NCI-H82 treated with DMSO at 0.1 percent for 48 hours (cell line): ENCODE measurements at regions not wholly inside any gene's neighbourhood (a gene's known extent, or its start where the extent isn't known, plus 50 kb on each side); places are given as distances from the start of the nearest gene placed in this dataset.

Experiments used
- DNase-seq: peaks from one replicate; lab custom pipeline; 2025; ENCODE audit not compliant: unreplicated experiment; lab: John Stamatoyannopoulos, UW

DNA sequence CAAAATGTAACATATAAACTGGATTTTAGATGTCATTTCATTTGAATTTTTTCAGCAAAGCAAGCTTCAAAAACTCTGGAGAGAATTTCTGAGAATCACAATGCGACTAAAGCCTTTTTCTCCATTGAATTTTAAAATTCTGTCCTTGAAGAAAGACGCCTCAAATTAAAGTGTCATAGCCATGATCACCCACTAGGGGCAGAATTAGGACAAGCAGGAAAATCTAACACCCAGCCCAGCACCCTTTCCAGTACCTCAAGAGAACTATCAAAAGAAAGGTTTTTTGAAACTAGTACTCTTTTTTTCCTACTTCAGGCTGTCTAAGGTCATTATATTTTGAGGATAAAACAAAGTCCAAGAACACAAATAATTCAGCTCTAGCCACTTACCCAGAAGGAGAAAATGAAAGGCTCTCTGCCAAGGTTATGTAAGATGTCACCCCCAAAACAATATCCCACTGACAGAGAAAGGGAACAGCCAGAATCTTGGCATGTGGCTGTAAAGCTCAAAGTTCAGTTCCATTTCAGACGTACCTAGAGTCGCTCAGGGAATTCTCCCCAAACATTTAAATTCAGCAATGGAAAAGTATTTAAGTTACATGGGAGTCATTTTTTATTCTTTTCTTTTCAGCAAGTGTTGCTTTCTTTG, 299.4 kb downstream of the SNX13 start:
- DNase-seq = peak; percentile 14

DNA sequence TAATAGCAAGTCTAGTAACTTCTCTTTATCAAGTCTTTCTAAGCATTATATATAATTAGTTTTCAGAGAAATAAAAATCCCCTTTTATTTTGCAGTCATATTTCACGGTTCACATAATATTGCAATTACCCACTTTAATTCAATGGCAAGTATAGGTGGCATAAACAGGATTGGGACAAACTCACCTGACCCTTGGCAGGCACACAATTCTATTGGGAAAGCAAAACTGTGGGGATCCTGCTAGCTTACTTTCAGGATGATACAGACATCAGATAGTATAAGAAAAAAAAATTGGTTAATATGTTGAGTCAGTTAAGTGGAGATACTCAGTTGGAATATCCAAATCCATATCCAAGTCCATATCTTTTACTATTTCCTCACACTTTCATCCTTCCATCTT, 294.8 kb downstream of the SNX13 start:
- DNase-seq = no peak

DNA sequence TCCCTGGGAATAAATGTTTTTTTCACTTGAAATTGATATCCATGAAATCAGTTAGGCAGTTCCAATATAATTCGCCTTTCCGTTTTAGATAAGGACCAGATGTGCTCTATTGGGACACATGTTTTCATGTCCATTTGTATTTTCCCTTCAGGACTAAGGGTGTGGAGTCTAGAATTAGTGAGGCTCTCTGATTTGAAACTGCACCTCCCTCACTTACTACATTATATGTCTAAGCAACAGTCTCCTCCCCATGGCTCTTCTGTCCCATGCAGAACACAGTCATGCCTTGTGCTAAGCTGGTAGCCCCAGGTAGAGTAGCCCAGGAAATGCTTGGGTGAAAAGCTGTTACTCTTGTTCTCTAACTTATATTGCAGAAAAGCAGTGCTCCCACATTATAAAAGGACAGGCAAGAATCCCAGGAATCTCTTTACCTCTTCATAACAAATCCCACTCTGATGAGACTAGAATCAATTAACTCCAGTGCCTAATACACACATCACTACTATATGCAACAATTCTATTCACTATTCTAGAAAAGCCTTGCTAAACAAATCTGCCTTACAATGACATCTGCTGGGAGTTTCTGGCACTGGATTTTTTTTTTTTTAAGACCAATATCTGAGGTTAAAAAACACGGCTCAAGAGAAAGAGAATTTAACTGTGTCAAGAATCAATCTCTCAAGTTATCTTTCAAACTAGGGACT, 293.9 kb downstream of the SNX13 start:
- no peak for DNase-seq

DNA sequence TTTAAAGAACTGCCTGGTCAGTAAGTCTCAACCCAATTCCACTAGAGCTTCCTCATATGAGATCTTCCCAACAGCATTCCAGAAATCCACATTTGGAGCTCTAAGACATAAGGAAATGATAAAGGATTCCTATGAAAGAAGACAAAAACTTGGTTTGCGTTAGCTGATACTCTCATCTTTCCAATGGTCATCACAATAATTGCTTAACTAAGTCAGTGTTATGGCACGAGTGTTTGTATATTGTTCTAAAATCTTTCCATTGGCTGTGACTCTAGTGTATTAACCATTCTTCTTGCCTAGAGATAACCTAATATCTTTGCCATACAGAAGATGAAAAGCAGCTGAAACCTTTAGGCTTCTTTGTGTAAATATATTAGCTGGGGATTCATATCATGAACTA, 289.0 kb downstream of the SNX13 start:
- DNase-seq = no peak

DNA sequence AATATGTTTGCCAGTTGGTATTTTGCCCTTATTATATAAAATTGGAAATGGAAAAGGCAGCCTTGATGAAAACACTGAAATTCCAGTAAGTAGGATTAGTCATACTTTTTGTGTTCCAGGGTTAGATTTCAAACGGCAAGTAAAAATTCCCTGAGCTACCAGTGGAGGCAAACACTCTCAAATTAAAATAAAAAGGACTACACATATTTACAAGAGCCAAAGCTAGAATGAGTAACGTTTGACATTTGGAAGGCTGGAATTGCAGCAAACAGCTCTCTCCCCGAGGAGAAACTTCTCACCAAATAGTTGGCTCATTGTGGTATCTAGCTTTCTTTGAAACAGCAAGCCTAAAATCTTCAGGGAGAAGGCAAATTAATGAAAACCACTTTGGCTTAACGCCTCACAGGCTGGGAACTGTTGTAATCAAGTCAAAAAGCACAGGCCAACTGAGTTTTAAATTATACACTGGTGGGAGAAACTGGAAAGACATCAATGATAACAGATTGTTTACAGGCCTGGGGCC, 288.4 kb downstream of the SNX13 start:
- no peak for DNase-seq

DNA sequence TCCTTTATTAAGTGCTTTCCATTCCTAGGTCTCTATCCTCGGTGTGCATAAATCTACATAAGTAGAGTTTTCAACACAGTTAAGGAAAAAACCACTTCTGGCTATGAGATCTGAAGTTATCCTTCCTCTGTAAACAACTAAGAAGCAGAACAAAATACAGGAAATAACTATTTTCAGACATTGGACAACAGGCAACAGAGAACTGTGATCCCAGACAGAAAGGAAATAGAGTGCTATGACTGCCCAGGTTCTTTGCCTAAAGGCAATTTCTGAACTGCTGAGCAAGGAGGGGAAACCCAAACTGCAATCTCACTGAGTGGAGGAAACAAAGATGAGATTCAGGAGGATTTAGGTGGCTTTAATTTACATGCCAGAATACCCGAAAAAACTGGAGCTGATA, 285.4 kb downstream of the SNX13 start:
- DNase-seq = no peak

DNA sequence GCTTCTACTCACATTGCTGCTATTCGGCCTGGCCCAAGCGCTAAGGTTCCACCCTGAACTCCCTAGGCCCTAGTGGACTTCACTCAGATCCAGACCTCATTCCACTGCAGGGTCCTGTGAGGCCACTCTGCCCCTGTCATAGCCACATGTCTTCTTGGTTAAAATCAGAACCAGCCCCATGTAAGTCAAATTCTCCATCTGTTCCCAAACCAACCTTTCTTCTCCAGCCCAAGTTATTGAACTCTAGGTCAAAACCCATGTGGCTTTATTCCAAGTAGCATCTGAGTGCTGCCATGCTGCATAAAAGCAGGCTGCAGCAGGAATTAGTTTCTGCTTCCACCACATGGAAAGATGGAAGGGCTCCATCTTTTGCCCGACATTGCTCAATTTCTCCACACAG, 281.2 kb downstream of the SNX13 start:
- DNase-seq = no peak

DNA sequence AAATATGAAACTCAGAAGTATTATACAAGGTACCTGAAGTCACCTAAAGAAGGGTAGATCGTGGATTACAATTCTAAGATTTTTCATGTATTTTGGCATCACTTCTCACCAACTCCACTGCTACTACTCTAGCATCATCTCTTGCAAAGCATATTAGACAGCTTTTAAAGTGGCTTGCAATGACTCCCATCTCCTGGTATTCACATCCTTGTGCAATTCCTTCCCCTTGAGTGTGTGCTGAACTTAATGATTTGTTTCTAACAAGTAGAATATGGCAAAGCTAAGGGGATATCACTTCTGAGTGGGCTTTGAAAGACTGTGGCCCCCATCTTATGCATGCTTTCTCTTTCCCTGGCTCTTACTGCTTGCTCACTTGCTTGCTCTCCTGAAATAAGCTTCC, 280.2 kb downstream of the SNX13 start:
- no peak for DNase-seq

DNA sequence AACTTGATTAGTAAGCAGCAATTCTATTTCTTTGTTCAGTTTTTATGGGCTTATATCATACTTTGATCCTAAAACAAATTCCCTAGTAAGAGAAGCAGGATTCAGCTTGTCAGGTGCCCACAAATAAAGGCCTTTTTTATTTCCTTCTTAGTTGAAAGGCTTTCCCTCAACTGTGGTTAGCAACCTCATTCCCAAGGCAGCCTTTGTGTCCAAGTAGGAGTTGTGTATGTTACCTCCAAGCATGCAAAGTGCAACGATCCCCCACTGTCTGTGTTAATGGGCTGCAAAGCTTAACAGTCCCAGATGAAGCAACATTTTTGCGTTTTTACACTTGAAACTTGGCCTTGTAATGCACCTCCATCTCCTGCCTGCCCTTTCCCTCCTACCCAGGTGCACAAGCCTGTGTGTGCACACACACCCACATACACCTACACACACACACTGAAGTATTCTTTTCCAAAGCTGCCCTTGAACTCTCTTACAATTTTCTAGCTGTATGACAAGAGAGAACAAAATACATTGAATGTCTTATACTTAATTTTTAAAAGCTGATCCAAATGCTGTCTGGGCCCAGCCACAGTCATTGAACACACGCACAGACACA, 278.2 kb downstream of the SNX13 start:
- no peak for DNase-seq

DNA sequence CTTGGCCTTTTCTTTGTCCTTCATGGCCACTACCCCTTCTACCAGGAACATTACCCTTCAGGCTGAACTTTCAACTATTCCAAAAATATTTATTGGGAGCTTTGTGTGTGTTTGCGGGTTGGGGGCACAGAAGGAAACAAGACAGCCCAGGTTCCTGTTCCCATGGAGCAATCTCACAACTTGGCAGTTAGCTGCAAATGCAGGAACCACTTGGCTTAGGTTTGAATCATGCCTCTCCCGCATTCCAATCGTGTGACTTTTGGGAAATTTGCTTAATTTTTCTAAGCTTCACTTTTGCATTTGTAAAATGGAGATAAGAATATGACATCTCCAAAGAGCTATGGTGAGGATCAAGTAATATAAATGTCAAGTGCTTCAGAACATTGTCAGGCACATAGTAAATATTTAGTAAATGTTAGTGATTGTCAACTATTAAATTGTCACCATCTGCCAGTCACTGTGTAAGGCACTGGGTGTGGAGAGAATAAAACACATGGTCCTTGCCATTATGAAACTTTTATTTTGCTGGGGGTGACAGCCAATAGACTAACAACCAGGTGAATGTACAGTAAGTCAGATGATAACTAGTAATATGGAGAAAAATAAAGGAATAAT, 277.1 kb downstream of the SNX13 start:
- no peak for DNase-seq

DNA sequence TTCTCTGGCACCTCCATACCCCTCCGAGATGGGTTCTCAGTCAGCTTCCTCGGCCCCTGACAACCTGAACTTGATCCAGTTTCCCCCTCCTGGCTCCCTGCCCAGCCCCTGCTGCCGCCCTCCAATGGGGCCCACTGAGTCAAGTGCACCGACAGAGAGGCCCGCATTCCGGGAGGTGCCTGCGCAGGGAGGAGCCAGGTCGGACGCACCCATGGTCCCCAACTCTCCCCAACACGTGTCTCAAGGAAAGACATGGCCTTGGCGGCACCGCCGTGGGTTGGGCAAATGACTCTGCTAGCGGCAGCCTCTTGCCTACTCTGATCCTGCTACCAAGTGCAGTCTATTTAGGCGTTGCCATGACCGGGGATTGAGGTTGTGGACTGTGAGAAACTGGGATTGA, 275.3 kb downstream of the SNX13 start:
- DNase-seq = no peak

DNA sequence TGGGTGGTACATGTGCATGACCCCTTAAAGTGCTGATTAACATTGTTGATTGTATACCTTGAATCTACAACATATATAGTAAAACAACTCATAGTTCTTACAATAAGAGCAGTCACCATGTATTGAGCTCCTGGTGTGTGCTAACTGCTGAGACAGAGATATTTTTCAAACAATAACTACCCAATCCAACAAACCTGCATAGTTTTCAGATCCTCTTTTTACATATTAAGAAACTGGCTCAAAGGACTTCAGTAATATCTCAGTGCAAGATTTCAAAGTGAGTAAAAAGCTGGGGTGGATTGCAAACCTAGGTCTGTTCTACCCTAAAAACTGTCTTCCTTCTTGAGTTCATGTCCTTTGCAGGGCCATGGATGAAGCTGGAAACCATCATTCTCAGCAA, 272.2 kb downstream of the SNX13 start:
- no peak for DNase-seq

DNA sequence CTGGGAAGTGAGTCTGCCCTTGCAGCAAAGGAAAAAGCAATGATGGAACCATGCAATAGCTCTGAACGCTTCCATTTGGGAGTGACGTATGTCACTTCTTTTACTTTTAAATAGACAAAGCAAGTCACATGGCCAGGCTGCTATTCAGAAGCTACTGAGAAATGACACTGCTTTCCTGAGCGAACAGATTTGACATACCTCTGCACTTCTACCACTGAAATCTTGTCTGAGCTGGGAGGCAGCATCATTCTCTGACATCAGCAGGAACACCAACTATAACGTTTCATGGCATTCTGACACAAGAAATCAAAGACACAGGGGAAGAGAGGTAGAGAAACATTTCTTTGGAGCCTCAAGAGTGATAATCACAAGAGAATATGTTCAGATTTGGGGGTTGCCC, 271.1 kb downstream of the SNX13 start:
- no peak for DNase-seq

DNA sequence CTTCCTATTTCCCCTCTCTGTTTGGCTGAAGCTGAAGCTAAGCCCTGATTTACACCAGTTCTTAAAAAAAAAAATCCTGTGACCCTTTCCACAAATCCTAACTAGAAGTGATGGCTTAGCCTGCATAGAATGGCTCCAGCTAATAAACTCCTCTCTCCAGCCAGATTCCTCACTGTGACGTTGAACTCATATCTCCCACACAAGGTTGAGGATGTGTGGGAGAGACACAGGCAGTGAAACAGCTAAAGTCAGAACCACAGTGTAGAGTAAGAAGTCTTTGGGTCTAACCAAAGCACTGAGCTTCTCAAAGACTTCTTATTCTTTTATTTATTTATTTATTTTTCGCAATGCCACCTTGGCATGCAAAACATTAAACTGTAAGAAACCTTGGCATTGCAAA, 268.3 kb downstream of the SNX13 start:
- no peak for DNase-seq

DNA sequence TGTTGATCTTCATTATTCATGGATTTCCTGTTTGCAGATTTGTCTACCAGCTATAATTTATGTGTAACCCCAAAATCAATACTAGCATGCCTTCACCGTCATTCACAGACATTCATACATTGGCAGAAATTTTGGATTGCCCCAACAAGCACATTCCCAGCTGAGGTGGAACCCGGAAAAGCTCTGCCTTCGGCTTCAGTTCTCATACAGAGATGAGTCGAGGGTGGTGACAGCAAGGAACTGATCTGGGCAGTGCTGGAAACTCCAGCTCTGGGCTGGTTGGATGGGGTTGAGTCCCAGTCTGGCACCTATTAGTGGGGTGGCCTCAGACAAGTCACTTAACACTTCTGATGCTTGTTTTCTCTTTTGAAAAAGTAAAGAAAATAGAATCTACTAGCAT, 267.5 kb downstream of the SNX13 start:
- no peak for DNase-seq

DNA sequence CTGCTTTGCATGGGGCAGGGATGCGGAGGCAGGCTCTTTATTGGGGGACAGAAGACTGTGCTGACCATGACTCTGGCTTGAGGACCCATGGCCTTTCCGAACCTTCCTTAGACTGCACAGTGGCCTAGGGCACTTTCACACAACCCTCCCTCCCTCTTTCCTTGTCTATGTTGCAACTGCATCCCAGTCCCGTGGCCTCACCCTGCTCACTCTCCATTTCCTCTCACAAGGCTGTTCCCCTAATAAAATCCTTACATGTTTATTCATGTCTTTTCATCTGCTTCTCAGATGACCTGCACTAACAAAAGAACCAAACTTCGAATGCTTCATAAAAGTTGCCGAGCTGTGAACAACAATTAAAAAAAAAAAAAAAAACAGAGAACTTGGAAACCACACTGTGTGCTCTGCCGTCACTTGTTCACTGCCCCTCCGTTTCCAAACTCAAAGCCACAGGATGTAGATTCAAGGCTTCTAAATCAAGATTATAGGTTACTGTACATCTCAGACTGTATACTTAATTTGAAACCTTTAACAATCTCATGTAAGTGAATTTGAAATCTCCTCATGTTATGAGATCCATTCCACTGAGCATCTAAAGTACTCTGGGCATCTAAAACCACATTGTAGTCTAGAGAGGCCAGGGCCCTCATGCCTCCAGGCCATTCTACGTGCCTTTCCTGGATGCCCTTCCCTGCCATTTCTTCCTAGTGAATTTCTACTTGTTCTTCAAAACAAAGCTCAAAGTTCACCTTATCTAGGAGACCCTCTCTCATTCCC, 265.9 kb downstream of the SNX13 start:
- DNase-seq = no peak

DNA sequence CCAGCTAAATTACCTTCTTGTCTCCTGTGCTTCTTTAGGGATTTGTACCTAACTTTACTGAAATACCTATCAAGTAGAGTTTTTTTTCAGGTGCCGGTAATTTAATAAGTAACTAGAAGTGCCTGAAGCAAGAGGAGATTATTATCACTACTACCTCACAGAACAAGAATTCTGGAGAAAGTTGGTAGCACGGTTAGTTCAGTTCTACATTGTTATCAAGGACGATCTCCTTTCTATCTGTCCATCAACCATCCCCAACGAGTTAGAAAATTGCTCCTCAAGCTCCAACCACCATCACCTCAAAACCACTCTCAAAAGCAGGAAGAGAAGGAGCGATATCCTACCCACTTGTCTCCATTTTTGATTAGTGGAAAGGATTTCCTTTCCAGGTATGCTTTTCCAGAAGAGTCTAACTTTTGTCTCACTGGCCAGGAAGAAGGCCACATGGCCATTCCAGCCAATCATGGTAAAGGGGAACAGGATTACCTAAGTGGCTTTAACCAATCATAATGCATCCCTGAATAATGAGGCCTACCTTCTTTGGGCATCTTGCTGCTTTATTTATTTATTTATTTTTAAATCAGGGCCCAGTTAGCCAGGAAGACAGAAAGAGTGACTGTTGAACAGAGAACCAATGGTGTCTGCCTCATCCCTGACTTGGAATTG, 265.2 kb downstream of the SNX13 start:
- no peak for DNase-seq

DNA sequence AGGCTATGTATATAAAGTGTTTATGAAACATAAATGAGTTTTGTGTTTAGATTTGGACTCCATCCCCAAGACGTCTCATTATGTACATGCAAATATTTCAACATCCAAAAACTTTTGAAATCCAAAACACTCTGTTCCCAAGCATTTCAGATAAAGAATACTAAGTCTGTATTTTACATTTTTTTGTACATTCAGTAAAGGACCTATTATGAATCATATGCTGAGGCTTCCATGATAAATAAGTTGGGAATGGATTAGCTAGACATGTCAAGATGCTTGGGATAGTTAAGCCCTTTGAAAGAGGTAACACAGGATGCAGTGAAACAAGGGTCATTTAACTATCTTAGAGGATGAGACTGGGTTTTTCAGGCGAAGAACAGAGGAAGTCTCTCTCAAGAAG, 262.9 kb downstream of the SNX13 start:
- DNase-seq = no peak

DNA sequence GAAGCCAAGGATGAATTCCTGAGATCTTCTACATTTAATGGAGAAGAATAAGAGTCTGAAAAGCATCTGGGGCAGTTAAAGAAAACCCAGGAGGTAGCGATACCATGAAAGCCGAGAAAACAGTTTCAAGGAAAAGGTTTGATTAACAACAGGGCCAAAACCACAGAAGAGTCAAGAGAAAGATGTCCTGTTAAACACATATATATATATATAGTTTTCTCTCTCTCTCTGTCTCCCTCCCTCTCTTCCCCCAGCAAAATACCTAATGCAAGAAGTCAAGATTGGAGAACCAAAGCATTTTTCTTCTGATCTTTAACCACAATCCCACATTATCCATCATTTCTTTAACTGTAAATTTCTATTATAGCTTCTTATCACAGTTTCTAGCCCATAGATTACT, 261.4 kb downstream of the SNX13 start:
- DNase-seq = no peak

DNA sequence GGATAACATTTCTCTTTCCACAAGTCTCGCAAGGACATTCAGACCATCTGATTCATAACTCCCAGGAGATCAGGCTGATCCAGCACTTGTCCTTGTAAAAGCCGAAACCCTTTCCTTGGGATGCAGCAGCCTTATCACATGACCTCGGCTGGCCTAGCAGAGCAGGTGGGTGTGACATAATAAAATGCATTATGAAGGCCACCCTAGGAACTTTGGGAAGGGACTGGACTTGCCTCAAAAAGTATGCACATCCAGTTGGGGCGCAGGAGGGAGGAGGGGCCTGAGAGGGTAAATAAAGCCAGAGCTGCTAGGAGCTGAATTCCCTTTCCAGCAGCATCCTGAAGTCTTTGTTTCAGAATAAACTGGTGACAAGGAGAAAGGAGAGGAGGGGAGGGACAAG, 260.8 kb downstream of the SNX13 start:
- DNase-seq = no peak

DNA sequence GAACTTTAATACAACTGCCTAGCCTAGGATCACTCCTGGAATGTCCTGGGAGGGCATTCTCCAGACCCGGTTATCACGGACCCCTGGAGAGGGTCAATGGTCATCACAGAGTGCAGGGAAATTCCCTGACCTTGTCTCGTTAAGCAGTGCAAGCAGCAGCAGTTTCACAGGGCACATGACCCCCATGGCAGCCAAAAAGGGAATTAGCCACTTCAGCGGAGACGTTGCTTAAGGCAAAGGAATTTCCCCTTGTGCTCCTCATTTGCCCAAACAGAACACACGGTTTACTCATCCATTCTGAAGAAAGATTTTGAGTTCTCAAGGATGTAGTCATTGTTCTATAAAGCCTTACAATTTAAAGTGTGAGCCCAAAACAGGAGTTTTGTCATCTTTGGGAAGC, 260.3 kb downstream of the SNX13 start:
- no peak for DNase-seq
